Vagina (tissue), 2 donors: ENCODE measurements at regions not wholly inside any gene's neighbourhood (a gene's known extent, or its start where the extent isn't known, plus 50 kb on each side); places are given as distances from the start of the nearest gene placed in this dataset.
A peak's percentile ranks its signal among the peaks of the same experiment; 100 is the strongest.
"Not testable (repeated sequence)": the region's sequence is repeated elsewhere in the genome, so short reads cannot be mapped to it uniquely, and the experiment has no call there.

ENCODE experiments used
- DNase-seq, 2 donors: peaks; one replicate each; pipeline ENCODE4 v3.0.0-alpha.2; 2017; ENCODE audit errors: extremely low spot score in 2 of 2
- H3K27ac ChIP-seq: fragments of 200-600 bp; sonication (generic); one replicate; pipeline ENCODE4 v1.5.1; 2019
- H3K27me3 ChIP-seq: fragments of 200-600 bp; sonication (generic); one replicate; pipeline ENCODE4 v1.5.1; 2019
- H3K36me3 ChIP-seq, 2 donors: fragments of 200-600 bp; sonication (generic); one replicate each; pipeline ENCODE4 v1.5.1; 2017 to 2019
- H3K4me1 ChIP-seq: fragments of 200-600 bp; sonication (generic); one replicate; pipeline ENCODE4 v1.5.1; 2019
- H3K4me3 ChIP-seq, 2 donors: fragments of 200-600 bp; sonication (generic); 1 replicate in 1 of 2; 2 replicates in 1 of 2; pipeline ENCODE4 v1.5.1; 2016 to 2019
- H3K9me3 ChIP-seq: fragments of 200-600 bp; sonication (generic); one replicate; pipeline ENCODE4 v1.5.1; 2019
- CTCF ChIP-seq, 3 experiments: fragments of 450-650 bp in 2 of 3; fragments of 200-600 bp in 1 of 3; sonication (generic) in 1 of 3; IDR thresholded peaks; one replicate each; pipeline ENCODE4 v1.5.1; 2017 to 2019; ENCODE audit warnings: antibody characterized with exemption in 3 of 3, mild to moderate bottlenecking in 2 of 3, moderate library complexity in 2 of 3
- POLR2A ChIP-seq, 2 donors: fragments of 450-650 bp; IDR thresholded peaks; one replicate each; pipeline ENCODE4 v1.6.1; 2017; ENCODE audit warnings: antibody characterized with exemption in 2 of 2, mild to moderate bottlenecking in 2 of 2, moderate library complexity in 2 of 2
- POLR2AphosphoS5 ChIP-seq, 2 donors: sonication (generic); formaldehyde crosslinking; IDR thresholded peaks; one replicate each; pipeline ENCODE4 v1.9.0; 2017; ENCODE audit warnings: antibody characterized with exemption in 2 of 2, mild to moderate bottlenecking in 2 of 2, low read depth in 1 of 2; ENCODE audit not compliant: insufficient read depth in 1 of 2
- intact Hi-C: fragments of 100-400 bp; cut with DNase I; formaldehyde crosslinking; loops from one replicate; pipeline ENCODE4 v1.15.1; 2023

DNA sequence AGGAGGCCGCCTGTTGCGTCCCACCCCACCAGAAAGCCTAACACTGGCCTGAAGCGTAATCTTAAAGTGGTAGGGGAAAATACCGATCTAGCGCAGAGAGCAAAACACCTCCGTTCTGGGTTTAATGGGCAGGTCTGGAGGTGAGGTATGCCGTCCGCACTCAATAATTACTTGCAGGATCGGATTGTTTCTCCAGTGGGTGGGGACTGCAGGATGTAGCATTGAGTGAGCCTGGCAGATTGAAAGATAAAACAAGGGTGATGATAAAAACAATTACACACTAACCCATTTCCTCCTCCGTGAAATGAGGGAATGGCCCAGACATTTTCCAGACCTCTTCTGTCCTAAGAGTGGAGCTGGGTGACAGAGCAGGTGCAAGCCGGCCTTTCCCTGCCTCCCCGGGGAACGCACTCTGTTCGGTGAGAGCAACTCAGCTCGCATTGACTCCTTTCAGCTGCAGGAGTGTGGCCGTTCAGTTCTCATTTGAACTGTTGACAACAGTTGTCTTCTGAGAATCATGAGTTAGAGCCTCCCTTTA is 110.2 kb upstream of the DOCK9 start:
- Histone ChIP-seq H3K4me3 (peak overlapping the region; percentile 70 to 91), H3K4me1 (peaks cover 25% of the 10 kb centered on the region), H3K9me3 (no peaks in the 10 kb centered on the region), H3K27ac (peak overlapping the region; percentile 98), H3K36me3 (no peaks in the 10 kb centered on the region), H3K27me3 (no peaks in the 10 kb centered on the region)
- no peak for DNase-seq
- TF ChIP-seq POLR2AphosphoS5 (IDR thresholded peaks at IDR 0.05; ENCODE audit: insufficient read depth in 1 of 2, low read depth in 1 of 2) (no peak), POLR2A (IDR thresholded peaks at IDR 0.05) (no peak), CTCF (IDR thresholded peaks at IDR 0.05) (no peak)
- intact Hi-C loops: no loop called here

DNA sequence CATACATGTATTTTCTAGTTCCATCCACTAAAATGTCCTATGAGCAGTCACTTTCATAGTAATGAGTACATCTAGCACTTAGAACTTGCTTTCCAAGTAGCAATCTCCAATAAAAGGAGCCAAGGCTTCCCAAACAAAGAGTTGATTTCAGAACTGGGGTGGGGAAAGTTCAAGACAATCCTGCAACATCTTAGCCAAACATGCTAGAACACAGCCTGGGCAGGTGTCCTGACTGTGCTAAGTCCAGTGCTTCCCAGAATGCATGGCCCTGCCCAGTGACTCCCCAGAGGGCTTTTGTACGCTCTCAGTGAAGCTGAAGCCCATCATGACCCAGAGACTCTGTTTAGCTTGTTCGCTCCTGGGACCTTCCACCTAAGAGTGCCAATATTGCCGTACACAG is 106.7 kb upstream of the UBAC2 start:
- H3K27me3 ChIP-seq: no peaks in the 10 kb centered on the region
- no peaks in the 10 kb centered on the region for H3K36me3 ChIP-seq
- intact Hi-C loops: no loop called here
- TF ChIP-seq POLR2A (IDR thresholded peaks at IDR 0.05) (no peak), POLR2AphosphoS5 (IDR thresholded peaks at IDR 0.05; ENCODE audit: insufficient read depth in 1 of 2, low read depth in 1 of 2) (no peak), CTCF (IDR thresholded peaks at IDR 0.05) (no peak)
- H3K4me1 ChIP-seq: no peaks in the 10 kb centered on the region
- H3K9me3 ChIP-seq: no peaks in the 10 kb centered on the region
- DNase-seq: no peak
- no peak overlapping the region for H3K4me3 ChIP-seq
- no peak overlapping the region for H3K27ac ChIP-seq

DNA sequence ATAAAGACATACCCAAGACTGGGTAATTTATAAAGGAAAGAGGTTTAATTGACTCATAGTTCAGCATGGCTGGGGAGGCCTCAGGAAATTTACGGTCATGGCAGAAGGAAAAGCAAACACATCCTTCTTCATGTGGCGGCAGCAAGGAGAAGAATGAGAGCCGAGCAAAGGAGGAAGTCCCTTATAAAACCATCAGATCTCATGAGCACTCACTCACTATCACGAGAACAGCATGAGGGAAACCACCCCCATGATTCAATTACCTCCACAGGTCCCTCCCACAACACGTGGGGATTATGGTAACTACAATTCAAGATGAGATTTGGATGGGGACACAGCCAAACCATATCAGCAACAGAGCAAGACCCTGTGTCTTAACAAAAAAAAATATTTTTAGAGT is 98.8 kb upstream of the UBAC2 start:
- H3K36me3 ChIP-seq, H3K9me3 ChIP-seq, H3K4me1 ChIP-seq, intact Hi-C loops, DNase-seq, H3K27me3 ChIP-seq, H3K27ac ChIP-seq, H3K4me3 ChIP-seq: not testable (repeated sequence)

DNA sequence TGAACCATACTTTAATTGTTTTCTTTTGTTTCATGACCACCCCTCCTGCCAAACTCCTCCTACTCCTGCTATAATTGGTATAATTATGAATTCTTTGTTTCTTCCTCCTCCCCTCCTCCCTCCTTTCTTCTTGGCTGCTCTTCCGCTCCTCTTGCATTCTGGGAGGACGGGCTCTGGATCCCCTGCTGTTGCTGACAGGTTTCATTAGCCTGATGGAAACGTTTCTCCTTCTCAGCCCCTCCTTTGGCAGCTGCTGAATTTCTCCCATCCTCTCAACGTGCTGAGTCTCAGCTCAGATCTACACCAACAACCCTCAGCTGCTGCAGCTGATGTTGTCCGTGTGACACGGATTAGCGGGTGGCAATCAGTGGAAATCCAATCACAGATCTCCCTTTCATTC is 97.1 kb upstream of the UBAC2 start:
- TF ChIP-seq POLR2A (IDR thresholded peaks at IDR 0.05) (no peak), POLR2AphosphoS5 (IDR thresholded peaks at IDR 0.05; ENCODE audit: insufficient read depth in 1 of 2, low read depth in 1 of 2) (no peak), CTCF (IDR thresholded peaks at IDR 0.05) (no peak)
- Histone ChIP-seq H3K9me3 (no peaks in the 10 kb centered on the region), H3K4me1 (no peaks in the 10 kb centered on the region), H3K27me3 (no peaks in the 10 kb centered on the region), H3K27ac (no peak overlapping the region), H3K36me3 (no peaks in the 10 kb centered on the region), H3K4me3 (no peak overlapping the region)
- no peak for DNase-seq
- intact Hi-C loops: no loop called here

DNA sequence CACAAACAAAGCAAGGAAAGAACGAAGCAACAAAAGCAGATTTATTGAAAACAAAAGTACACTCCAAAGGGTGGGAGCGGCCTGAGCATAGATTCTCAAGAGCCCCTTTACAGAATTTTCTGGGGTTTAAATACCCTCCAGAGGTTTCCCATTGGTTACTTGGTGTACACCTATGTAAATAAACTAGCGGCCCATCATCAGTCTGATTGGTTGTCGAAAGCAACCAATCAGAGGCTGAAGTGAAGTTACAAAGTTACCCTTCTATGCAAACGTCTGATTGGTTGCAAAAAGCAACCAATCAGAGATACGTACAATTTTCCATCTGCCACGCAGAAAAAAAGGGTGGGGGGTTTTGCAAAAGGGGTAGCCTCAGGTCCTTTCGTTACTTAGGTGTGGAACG is 96.3 kb upstream of the UBAC2 start:
- H3K27me3 ChIP-seq: no peaks in the 10 kb centered on the region
- intact Hi-C loops: no loop called here
- no peak for TF ChIP-seq POLR2A (IDR thresholded peaks at IDR 0.05)
- TF ChIP-seq CTCF (IDR thresholded peaks at IDR 0.05): no peak
- no peak for TF ChIP-seq POLR2AphosphoS5 (IDR thresholded peaks at IDR 0.05; ENCODE audit: insufficient read depth in 1 of 2, low read depth in 1 of 2)
- no peak overlapping the region for H3K4me3 ChIP-seq
- no peaks in the 10 kb centered on the region for H3K4me1 ChIP-seq
- no peaks in the 10 kb centered on the region for H3K9me3 ChIP-seq
- no peak for DNase-seq
- no peaks in the 10 kb centered on the region for H3K36me3 ChIP-seq
- no peak overlapping the region for H3K27ac ChIP-seq

DNA sequence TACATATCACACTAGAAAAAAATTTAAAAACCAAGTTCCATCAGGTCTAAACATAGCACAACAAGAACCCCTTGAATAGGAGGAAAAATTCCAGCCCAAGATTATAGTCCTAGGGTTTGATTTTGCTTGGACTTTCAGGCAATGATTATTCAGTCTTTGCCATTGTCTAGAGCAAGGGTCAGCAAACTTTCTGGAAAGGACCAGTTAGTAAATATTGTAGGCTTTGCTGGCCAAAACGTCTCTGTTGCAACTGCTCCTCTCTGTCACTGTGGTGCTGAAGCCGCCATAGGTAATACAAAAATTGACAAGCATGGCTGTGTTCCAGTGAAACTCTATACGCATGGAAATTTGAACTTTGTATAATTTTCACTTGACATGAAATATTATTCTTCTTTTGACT is 95.5 kb upstream of the UBAC2 start:
- Histone ChIP-seq H3K27me3 (no peaks in the 10 kb centered on the region), H3K36me3 (no peaks in the 10 kb centered on the region), H3K27ac (no peak overlapping the region), H3K4me3 (no peak overlapping the region), H3K9me3 (no peaks in the 10 kb centered on the region), H3K4me1 (no peaks in the 10 kb centered on the region)
- no peak for DNase-seq
- intact Hi-C loops: no loop called here
- TF ChIP-seq CTCF (IDR thresholded peaks at IDR 0.05): no peak
- no peak for TF ChIP-seq POLR2AphosphoS5 (IDR thresholded peaks at IDR 0.05; ENCODE audit: insufficient read depth in 1 of 2, low read depth in 1 of 2)
- TF ChIP-seq POLR2A (IDR thresholded peaks at IDR 0.05): no peak
